HG03066 (cell line): ENCODE measurements at regions not wholly inside any gene's neighbourhood (a gene's known extent, or its start where the extent isn't known, plus 50 kb on each side); places are given as distances from the start of the nearest gene placed in this dataset.
"Not testable (repeated sequence)": the region's sequence is repeated elsewhere in the genome, so short reads cannot be mapped to it uniquely, and the experiment has no call there.

Source experiments
- ATAC-seq: cut with Tn5 transposase; IDR thresholded peaks from one replicate; pipeline ENCODE4 v1.9.1; 2021; ENCODE audit warnings: low read depth; ENCODE audit not compliant: unreplicated experiment

DNA sequence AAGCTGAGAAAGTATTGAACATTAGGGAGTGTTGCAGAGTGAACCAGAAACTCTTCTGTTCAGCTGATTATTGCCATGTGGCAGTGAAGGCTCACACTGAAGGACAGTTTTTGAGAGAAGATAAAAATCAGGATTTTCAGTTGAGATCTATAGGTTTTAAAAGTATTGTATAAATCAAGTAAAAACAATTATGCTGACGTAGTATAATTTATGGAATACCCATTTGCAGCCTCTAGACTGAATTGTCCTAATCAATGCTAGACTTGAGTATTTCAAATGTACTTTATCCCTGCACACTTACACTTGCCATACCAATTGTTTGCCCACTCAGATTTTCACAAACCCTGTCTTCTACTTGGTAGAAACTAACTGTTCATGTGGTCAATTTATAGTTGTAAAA, 245.8 kb downstream of the FRK start:
- no peak for ATAC-seq

DNA sequence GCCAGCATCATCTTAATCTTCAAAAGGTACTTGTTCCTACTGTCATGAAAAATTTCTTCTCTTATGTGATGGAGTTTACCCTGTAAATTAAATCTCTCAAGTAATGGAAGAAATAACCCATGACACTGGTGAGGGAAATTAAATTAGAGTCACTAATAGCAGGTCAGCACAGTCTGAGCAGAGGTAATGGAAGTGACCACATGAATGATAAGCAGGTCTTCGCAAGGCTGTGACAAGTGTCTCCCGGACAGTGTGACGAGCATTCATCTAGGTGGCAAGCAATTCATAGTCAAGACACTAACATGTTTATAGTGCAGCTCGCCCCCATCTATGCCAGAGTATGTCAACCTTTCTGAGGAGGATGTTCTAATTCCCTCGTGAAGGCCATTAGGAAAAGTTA, 249.2 kb downstream of the FRK start:
- no peak for ATAC-seq

DNA sequence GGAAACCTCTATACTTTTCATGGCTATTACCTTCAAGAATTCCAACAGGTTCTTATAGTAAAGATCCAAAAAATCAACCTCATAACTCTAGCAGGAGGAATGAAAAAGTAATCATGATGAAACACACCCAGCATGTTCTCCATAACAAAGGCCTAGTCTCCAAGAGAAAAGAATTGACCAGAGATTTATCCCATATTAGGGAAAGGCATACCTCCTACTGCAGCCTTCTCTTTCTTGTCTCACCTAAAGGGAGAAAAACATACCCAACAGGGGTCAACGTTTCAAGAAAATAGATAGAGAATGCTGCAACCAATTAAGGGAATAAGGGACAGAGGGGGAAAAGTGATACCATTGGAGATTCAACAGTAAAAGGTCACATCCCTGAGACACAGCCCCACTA, 262.5 kb downstream of the FRK start:
- ATAC-seq = no peak

- no peak for ATAC-seq
Observed at GRCh38 chr6:115796829-115797228, 263.9 kb downstream of the FRK start.

- ATAC-seq = no peak
Observed at GRCh38 chr6:115796061-115796460, 264.6 kb downstream of the FRK start.

- no peak for ATAC-seq
Observed at GRCh38 chr6:115783402-115784061, 277.2 kb downstream of the FRK start.

DNA sequence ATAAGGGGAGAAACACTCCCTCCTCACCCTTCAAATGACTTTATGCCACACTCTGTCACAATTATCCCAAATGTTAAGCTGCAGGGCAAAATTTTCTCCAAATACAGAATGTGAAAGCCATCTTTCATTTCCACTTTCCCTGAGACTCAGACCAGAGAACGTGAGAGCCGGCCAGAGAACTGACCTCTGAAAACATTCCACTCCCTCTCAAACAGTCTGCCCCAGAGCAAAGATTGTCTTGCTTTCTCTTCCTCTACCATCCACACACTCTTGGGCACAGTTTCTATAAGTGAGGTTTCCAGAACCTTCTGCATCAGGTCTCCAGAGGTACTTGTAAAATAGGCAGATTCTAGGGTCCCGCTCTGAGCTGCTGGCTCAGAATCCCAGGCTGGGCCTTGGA, 278.1 kb downstream of the FRK start:
- no peak for ATAC-seq

- no peak for ATAC-seq
Observed at GRCh38 chr6:115773741-115774140, 286.9 kb downstream of the FRK start.

- no peak for ATAC-seq
Observed at GRCh38 chr6:115770851-115771250, 289.8 kb downstream of the FRK start.

DNA sequence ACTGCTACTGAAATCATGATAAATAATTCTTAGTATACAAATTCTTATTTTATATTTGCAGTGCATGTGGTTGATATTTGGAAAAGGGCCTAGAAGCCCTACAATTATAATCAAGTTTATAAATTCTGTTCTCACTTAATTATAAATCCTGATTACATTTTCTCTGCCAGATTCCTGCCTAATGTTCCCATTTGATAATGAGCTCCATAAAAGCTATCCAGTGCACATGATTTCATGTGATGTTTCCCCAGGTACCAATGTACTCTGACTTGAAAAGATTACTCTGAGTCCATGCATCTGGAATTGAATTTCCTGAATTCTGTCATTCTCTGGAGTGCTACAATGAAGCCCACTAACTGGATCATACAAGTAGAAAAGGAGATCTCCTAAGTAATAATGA, 292.2 kb downstream of the FRK start:
- ATAC-seq = no peak

- ATAC-seq = no peak
Observed at GRCh38 chr6:115767931-115768330, 292.8 kb downstream of the FRK start.

GRCh38 chr6:115766745-115767462, 293.8 kb downstream of the FRK start:
- ATAC-seq = no peak

GRCh38 chr6:115765966-115766365, 294.7 kb downstream of the FRK start:
- ATAC-seq = no peak

DNA sequence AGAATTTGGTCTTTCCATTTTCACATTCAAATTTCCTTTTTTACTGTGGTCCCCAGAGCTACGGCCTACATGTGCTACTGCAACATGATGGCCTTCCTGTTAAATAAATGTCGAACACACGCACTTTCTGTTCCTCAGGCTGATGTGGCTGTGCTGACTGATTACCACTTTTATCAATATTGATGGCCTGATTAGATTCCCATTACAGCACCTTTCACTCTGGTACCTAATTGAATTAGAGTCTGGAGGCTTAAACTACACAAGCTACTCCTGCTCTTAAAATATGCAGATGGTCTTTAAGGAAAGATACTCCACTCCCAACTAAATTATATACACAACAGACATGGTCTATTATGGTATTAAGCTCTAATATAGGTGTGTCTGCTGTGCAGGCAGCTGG, 301.6 kb downstream of the FRK start:
- ATAC-seq = no peak

DNA sequence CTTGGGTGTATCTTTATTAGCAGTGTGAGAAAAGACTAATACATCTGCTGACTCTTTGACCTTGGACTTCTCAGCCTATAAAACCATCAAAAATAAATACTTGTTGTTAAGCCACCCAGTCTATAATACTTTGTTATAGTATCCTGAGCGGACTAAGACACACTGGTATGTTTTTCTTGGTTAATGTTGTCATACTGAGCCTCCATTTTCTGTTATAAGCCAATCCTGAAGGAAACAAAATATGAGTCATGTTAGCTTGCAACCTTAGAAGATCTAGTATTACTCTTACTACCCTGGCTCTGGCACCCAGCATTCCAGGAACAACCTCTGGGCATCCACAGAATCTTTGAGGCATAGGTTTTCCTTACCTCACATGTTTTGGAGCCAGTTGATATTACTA, 307.2 kb downstream of the FRK start:
- no peak for ATAC-seq

DNA sequence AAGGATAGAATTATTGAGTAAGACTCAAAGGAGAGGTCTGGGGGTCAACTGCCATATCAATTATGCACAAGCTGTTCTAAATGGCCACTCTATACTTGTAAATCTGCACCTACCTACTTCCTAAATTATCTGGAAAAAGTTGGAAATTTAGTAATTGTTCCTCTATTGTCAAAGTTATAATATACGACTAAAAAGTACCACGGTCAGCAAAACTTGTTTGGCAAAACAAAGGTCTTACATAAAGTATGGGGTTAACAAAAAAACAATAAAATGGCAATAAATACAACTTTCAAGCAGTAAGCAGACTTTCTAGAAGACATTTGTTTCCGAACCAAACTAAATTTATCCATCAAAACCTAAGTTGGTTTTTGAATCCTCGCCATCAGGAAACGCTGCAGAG, 309.7 kb downstream of the FRK start:
- no peak for ATAC-seq

DNA sequence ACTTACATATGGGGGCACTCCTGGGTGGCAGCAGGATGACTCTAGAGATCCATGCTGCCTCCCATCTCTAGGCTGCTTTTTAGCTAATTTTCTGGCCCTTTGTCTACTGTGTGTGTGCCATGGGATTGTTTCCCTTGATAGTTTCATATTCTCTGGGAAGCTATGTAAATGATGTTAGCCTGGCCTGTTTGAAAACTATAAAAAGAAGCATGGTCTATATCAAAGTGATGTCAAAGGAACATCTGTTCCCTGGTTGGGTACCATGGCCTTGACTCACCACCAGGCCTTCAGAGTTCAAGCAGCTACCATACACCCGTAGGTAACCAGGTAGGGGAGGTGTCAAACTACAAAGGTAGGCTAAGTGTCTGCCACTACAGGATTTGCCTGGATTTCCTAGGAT, 310.4 kb downstream of the FRK start:
- no peak for ATAC-seq

GRCh38 chr6:115747719-115748118, 313.0 kb downstream of the FRK start:
- no peak for ATAC-seq

DNA sequence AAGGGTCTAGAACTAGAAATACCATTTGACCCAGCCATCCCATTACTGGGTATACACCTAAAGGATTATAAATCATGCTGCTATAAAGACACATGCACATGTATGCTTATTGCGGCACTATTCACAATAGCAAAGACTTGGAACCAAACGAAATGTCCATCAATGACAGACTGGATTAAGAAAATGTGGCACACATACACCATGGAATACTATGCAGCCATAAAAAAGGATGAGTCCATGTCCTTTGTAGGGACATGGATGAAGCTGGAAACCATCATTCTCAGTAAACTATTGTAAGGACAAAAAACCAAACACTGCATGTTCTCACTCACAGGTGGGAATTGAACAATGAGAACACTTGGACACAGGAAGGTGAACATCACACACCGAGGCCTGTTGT, 314.1 kb downstream of the FRK start:
- not testable (repeated sequence) for ATAC-seq

DNA sequence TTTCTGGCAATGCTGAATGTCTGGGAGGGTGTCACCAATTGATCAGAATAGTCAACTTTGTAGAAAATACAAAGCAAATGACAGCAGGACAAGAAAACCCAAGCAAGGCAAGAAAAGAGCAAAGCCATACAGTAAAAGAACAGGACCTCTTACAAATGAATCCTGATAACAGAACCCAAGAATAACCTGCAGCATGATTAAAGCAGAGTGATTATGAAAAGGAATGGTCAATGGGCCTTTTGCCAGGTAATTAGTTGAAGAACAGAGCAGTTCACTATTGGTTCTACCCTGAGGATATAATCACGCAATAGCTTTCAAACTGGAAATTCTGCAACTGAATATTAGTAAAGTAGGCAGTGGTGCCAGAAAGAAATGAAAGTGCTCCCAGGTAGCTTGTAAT, 319.8 kb downstream of the FRK start:
- no peak for ATAC-seq

- ATAC-seq = no peak
Observed at GRCh38 chr6:115735610-115736009, 325.1 kb downstream of the FRK start.

- ATAC-seq = no peak
Observed at GRCh38 chr6:115733426-115733825, 327.3 kb downstream of the FRK start.
